SK-N-SH treated with all-trans-retinoic acid at 6 μM for 48 hours (cell line): ENCODE measurements at regions not wholly inside any gene's neighbourhood (a gene's known extent, or its start where the extent isn't known, plus 50 kb on each side); places are given as distances from the start of the nearest gene placed in this dataset.
"Not testable (repeated sequence)": the region's sequence is repeated elsewhere in the genome, so short reads cannot be mapped to it uniquely, and the experiment has no call there.

ENCODE experiments used
- ATAC-seq: fragments of 200-7000 bp; cut with Tn5 transposase; 3 replicates; pipeline ENCODE4 v1.9.1; 2020; ENCODE audit warnings: mild to moderate bottlenecking, moderate library complexity
- ARNTL ChIP-seq: fragments of 450-650 bp; formaldehyde crosslinking; IDR thresholded peaks from 2 replicates; pipeline ENCODE4 v1.5.0; 2020; ENCODE audit warnings: low read depth, mild to moderate bottlenecking, moderate library complexity, borderline replicate concordance
- BACH2 ChIP-seq: fragments of 250-450 bp; sonication (Bioruptor Pico); IDR thresholded peaks from 2 replicates; pipeline ENCODE4 v1.9.0; 2021; ENCODE audit warnings: mild to moderate bottlenecking, borderline replicate concordance
- CREB5 ChIP-seq: fragments of 250-450 bp; sonication (Bioruptor Pico); IDR thresholded peaks from 2 replicates; pipeline ENCODE4 v1.5.1; 2020; ENCODE audit warnings: low read depth, mild to moderate bottlenecking, moderate library complexity
- CSDC2 ChIP-seq: fragments of 250-450 bp; sonication (Bioruptor Pico); IDR thresholded peaks from 2 replicates; pipeline ENCODE4 v1.5.0; 2020; ENCODE audit warnings: mild to moderate bottlenecking, moderate library complexity
- GLIS3 ChIP-seq: fragments of 250-450 bp; sonication (Bioruptor Pico); IDR thresholded peaks from 2 replicates; pipeline ENCODE4 v1.5.0; 2020; ENCODE audit warnings: mild to moderate bottlenecking, moderate library complexity
- OSR1 ChIP-seq: fragments of 250-450 bp; sonication (Bioruptor Pico); IDR thresholded peaks from 2 replicates; pipeline ENCODE4 v1.8.0; 2022; ENCODE audit warnings: moderate library complexity, mild to moderate bottlenecking, inconsistent platforms
- PATZ1 ChIP-seq: fragments of 250-450 bp; sonication (Bioruptor Pico); IDR thresholded peaks from 2 replicates; pipeline ENCODE4 v1.8.0; 2020; ENCODE audit warnings: mild to moderate bottlenecking, moderate library complexity, borderline replicate concordance
- POU6F1 ChIP-seq: fragments of 250-450 bp; sonication (Bioruptor Pico); IDR thresholded peaks from 2 replicates; pipeline ENCODE4 v1.8.0; 2021; ENCODE audit warnings: low read depth, mild to moderate bottlenecking, moderate library complexity, borderline replicate concordance
- PPARA ChIP-seq: fragments of 250-450 bp; sonication (Bioruptor Pico); IDR thresholded peaks from 2 replicates; pipeline ENCODE4 v1.5.0; 2020; ENCODE audit warnings: mild to moderate bottlenecking, borderline replicate concordance
- RARB ChIP-seq: fragments of 250-450 bp; sonication (Bioruptor Pico); IDR thresholded peaks from 2 replicates; pipeline ENCODE4 v1.8.0; 2021; ENCODE audit warnings: mild to moderate bottlenecking, moderate library complexity
- SNAI2 ChIP-seq: fragments of 250-450 bp; sonication (Bioruptor Pico); IDR thresholded peaks from 2 replicates; pipeline ENCODE4 v1.5.0; 2020; ENCODE audit warnings: mild to moderate bottlenecking, moderate library complexity
- TCF4 ChIP-seq: fragments of 250-450 bp; sonication (Bioruptor Pico); IDR thresholded peaks from 2 replicates; pipeline ENCODE4 v1.8.0; 2021; ENCODE audit warnings: mild to moderate bottlenecking, moderate library complexity, borderline replicate concordance
- TOX ChIP-seq: fragments of 250-450 bp; sonication (Bioruptor Pico); IDR thresholded peaks from 2 replicates; pipeline ENCODE4 v1.8.0; 2021; ENCODE audit warnings: mild to moderate bottlenecking, moderate library complexity, borderline replicate concordance
- TSHZ2 ChIP-seq: fragments of 250-450 bp; sonication (Bioruptor Pico); IDR thresholded peaks from 2 replicates; pipeline ENCODE4 v1.5.0; 2020; ENCODE audit warnings: mild to moderate bottlenecking, moderate library complexity
- ZC3H10 ChIP-seq: fragments of 250-450 bp; sonication (Bioruptor Pico); IDR thresholded peaks from 2 replicates; pipeline ENCODE4 v1.5.1; 2021; ENCODE audit warnings: mild to moderate bottlenecking, moderate library complexity
- ZFP3 ChIP-seq: fragments of 250-450 bp; sonication (Bioruptor Pico); IDR thresholded peaks from 2 replicates; pipeline ENCODE4 v1.5.0; 2020; ENCODE audit warnings: mild to moderate bottlenecking, moderate library complexity
- ZFP30 ChIP-seq: fragments of 450-650 bp; formaldehyde crosslinking; IDR thresholded peaks from 2 replicates; pipeline ENCODE4 v1.5.0; 2022; ENCODE audit warnings: mild to moderate bottlenecking, moderate library complexity
- ZNF70 ChIP-seq: fragments of 450-650 bp; formaldehyde crosslinking; IDR thresholded peaks from 2 replicates; pipeline ENCODE4 v1.5.0; 2020; ENCODE audit warnings: mild to moderate bottlenecking, moderate library complexity
- TF ChIP-seq, protein P1 (sequence below): fragments of 250-450 bp; sonication (Bioruptor Pico); IDR thresholded peaks from 2 replicates; pipeline ENCODE4 v1.5.1; 2021; ENCODE audit warnings: mild to moderate bottlenecking, moderate library complexity

DNA sequence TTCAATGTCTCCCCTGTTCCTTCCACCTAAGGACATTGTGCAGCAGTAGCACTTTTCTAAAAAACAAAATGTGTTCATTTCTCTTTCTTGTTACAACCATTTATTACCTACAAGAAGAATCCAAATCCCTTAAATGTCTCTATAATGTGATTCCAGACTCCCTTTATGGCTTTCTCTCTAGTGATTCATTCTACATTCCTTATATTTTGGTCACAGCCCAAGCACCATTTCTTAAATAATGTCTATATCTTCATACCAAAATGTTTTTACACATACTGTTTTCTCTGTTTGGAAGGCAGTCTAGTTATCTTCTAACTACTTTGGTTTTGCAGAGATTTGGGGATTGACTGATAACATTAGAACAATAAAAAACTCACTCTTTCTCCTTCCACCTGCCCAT, 1037.3 kb upstream of the FLRT2 start:
- TF ChIP-seq BACH2 (CRISPR knock-in tag) (no peak), PATZ1 (CRISPR knock-in tag) (no peak), TSHZ2 (CRISPR knock-in tag) (no peak), PPARA (CRISPR knock-in tag) (no peak), ARNTL (no peak), POU6F1 (CRISPR knock-in tag) (no peak), ZNF70 (CRISPR knock-in tag) (no peak), CSDC2 (no peak), CREB5 (no peak), ZFP30 (CRISPR knock-in tag) (no peak), GLIS3 (CRISPR knock-in tag) (no peak)
- TF ChIP-seq, protein P1, sequence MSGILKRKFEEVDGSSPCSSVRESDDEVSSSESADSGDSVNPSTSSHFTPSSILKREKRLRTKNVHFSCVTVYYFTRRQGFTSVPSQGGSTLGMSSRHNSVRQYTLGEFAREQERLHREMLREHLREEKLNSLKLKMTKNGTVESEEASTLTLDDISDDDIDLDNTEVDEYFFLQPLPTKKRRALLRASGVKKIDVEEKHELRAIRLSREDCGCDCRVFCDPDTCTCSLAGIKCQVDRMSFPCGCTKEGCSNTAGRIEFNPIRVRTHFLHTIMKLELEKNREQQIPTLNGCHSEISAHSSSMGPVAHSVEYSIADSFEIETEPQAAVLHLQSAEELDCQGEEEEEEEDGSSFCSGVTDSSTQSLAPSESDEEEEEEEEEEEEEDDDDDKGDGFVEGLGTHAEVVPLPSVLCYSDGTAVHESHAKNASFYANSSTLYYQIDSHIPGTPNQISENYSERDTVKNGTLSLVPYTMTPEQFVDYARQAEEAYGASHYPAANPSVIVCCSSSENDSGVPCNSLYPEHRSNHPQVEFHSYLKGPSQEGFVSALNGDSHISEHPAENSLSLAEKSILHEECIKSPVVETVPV, result no peak
- ATAC-seq, result no peak; the same call in 1 of the 3 replicates

DNA sequence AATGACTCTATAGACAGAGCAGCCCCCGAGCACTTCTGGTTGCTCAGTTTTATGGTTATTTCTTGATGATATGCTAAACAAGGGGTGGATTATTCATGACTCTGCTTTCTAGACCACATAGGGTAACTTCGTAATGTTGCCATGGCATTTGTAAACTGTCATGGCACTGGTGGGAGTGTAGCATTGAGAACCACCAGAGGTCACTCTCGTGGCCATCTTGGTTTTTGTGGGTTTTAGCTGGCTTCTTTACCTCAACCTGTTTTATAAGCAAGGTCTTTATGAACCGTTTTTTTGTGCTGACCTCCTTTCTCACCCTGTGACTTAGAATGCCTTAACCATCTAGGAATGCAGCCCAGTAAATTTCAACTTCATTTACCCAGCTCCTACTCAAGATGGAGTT, 1036.2 kb upstream of the FLRT2 start:
- TF ChIP-seq ZFP3 (no peak), TOX (CRISPR knock-in tag) (no peak), CREB5 (no peak), OSR1 (CRISPR knock-in tag) (no peak)
- ATAC-seq, result no peak

- ATAC-seq, result no peak
- TF ChIP-seq ZFP3 (no peak), TOX (CRISPR knock-in tag) (no peak), CREB5 (no peak), ZNF70 (CRISPR knock-in tag) (no peak), OSR1 (CRISPR knock-in tag) (no peak), TCF4 (CRISPR knock-in tag) (no peak), RARB (no peak), CSDC2 (no peak), PPARA (CRISPR knock-in tag) (no peak), TSHZ2 (CRISPR knock-in tag) (no peak), GLIS3 (CRISPR knock-in tag) (no peak), ZFP30 (CRISPR knock-in tag) (no peak), PATZ1 (CRISPR knock-in tag) (no peak), SNAI2 (no peak), ZC3H10 (no peak)
These were observed 1033.3 kb upstream of the FLRT2 start for GRCh38 chr14:84496677-84497076.

- ATAC-seq, result not testable (repeated sequence)
These were observed 1017.1 kb upstream of the FLRT2 start for GRCh38 chr14:84512823-84513222.
